ENCODE measurements at regions not wholly inside any gene's neighbourhood (a gene's known extent, or its start where the extent isn't known, plus 50 kb on each side); places are given as distances from the start of the nearest gene placed in this dataset.

DNA sequence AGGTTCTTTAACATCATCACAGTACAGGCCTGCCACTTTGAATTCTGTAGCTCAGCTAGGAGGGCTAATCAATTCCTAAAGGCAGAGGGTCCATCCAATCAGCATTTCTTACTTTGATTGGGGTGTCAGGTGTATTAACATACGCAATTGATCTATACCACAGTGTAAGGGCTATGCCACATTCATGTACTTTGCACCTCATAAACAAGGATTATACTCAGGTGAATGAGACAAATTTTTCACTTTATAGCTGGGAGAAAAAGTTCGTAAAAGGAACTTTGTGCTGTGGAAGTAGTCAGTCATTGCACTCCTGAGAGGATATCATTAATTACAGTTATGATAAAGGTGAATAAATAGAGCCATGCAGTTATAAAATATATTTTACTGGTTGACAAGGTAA is 119.9 kb upstream of the AHR start:
- Histone ChIP-seq H3K27ac (no peak overlapping the region), H3K27me3 (no peaks in the 10 kb centered on the region)
- 20 to 76% methylated on average over 2 of the region's 2 CpGs for WGBS, 2 donors

DNA sequence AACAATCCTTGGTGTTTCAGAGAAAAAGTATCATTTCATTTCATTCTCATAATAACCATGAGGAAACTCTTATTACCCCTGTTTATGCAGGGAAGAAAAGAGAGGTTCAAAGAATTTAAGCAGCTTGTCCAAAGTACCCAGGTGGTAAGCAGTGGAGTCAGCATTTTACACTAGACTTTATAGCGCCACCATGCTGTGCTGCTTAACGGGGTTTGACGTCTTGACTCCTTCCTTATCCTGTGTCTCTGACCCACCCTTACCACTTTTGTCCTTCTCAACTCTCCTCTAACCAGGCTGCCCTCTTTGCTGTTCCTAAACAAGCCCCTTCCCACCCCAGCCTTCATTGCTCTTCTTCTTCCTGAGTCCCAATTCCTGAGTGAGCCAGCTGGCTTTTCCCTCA is 117.0 kb upstream of the AHR start:
- Histone ChIP-seq H3K27me3 (no peaks in the 10 kb centered on the region), H3K4me1 (peaks cover 0 to 24% (median 22%) of the 10 kb centered on the region in 4 donors), H3K9me3 (no peaks in the 10 kb centered on the region), H3K27ac (no peak overlapping the region), H3K36me3 (no peaks in the 10 kb centered on the region), H3K4me3 (no peak overlapping the region)
- intact Hi-C loops (cut with DNase I): no loop called here
- no peak for DNase-seq
- TF ChIP-seq, protein P1, sequence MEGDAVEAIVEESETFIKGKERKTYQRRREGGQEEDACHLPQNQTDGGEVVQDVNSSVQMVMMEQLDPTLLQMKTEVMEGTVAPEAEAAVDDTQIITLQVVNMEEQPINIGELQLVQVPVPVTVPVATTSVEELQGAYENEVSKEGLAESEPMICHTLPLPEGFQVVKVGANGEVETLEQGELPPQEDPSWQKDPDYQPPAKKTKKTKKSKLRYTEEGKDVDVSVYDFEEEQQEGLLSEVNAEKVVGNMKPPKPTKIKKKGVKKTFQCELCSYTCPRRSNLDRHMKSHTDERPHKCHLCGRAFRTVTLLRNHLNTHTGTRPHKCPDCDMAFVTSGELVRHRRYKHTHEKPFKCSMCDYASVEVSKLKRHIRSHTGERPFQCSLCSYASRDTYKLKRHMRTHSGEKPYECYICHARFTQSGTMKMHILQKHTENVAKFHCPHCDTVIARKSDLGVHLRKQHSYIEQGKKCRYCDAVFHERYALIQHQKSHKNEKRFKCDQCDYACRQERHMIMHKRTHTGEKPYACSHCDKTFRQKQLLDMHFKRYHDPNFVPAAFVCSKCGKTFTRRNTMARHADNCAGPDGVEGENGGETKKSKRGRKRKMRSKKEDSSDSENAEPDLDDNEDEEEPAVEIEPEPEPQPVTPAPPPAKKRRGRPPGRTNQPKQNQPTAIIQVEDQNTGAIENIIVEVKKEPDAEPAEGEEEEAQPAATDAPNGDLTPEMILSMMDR (IDR thresholded peaks at IDR 0.05): no peak
- no peak for TF ChIP-seq POLR2AphosphoS5 (IDR thresholded peaks at IDR 0.05)
- no peak for TF ChIP-seq EP300 (IDR thresholded peaks at IDR 0.05)
- TF ChIP-seq POLR2A (IDR thresholded peaks at IDR 0.05): no peak
- 86 to 95% methylated on average over 3 of the region's 3 CpGs for WGBS, 2 donors

More for the DNA sequence above, 119.9 kb upstream of the AHR start:
- no peak for DNase-seq
- Histone ChIP-seq H3K36me3 (no peaks in the 10 kb centered on the region), H3K4me3 (no peak overlapping the region), H3K9me3 (no peaks in the 10 kb centered on the region), H3K4me1 (peaks cover 0 to 4% (median under 1%) of the 10 kb centered on the region in 4 donors)
- TF ChIP-seq EP300 (IDR thresholded peaks at IDR 0.05): no peak
- TF ChIP-seq POLR2AphosphoS5 (IDR thresholded peaks at IDR 0.05): no peak
- no peak for TF ChIP-seq POLR2A (IDR thresholded peaks at IDR 0.05)
- TF ChIP-seq, protein P1 (IDR thresholded peaks at IDR 0.05): no peak
- intact Hi-C loops (cut with DNase I): no loop called here

DNA sequence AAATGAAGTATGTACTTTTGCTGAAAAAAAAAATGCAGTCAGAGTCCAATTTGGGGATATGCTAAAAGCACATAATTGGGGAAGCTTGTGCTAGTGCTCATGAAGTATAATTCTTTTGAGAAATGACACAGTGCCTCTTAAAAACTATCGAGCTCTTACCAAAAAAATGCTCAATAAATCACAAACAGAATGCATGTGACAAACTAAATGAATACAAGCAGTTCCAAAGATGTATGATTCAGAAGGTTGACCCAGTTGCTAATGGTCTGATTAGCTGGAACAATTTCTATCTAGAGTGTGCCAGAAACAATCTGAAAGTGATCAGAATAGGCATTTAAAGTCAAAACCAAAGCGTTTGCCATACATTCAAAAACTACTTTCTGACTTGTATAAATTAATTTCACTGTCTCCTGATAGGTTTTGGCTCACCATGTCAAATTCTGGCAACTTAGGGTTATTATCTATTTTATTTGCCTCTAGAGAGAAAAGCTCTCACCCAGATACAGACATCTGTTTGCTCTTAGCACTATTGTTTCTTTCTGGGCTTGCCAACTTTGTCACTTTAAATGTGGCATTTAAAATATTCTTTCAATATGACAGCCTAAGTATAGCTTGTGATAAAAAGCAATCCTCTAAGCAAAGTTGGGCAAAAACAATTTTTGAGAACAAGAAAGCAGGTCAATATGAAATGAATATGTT is 114.7 kb upstream of the AHR start:
- no peak overlapping the region for H3K4me3 ChIP-seq
- H3K27ac ChIP-seq: no peak overlapping the region
- no peak for DNase-seq
- no peaks in the 10 kb centered on the region for H3K27me3 ChIP-seq
- intact Hi-C loops (cut with DNase I): no loop called here
- TF ChIP-seq EP300 (IDR thresholded peaks at IDR 0.05): no peak
- no peaks in the 10 kb centered on the region for H3K9me3 ChIP-seq
- WGBS, 2 donors: 74 to 80% methylated on average over 2 of the region's 2 CpGs
- H3K36me3 ChIP-seq: no peaks in the 10 kb centered on the region
- peaks cover 0 to 24% (median 22%) of the 10 kb centered on the region in 4 donors for H3K4me1 ChIP-seq

DNA sequence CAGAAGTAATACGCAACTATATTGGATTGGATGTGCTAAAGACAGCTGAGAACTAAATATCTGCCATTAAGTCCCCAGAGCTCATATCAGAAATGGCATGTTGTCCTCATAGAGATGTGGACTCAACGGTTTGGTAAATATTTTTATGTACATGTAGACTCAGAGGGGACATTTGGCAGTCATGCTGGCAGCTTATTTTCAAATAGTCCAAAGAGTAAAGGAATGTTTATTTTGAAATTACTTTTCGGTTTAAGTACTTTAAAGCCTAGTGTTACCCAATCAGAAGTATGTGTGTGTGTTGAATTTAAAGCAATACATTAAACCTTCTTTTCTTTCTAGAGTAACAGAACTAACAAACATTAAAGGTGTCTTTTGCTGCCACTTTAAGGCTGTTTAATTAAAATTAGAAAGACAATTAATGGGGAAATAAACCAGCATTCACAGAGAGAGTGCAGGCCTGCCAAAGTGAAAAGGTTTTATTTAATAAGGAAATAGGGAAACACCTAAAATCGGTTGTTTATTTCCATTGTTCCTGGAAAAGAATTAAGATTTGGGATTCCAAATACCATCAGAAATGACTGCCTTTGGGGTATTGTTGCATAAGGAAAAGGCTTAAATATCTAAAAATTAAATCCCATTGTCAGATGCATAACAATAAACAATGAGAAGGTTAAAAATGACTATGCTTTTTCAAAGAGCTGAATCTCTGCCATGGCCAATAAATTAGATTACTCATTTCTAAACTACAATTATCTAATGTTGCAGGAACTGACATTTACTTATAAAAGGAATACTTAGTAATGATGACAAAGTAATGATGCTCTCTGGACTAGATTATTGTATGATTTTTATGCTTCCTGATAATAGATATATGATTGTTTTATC is 113.4 kb upstream of the AHR start:
- TF ChIP-seq POLR2A (IDR thresholded peaks at IDR 0.05) (no peak), EP300 (IDR thresholded peaks at IDR 0.05) (no peak), POLR2AphosphoS5 (IDR thresholded peaks at IDR 0.05) (no peak)
- TF ChIP-seq, protein P1 (IDR thresholded peaks at IDR 0.05): no peak
- no peaks in the 10 kb centered on the region for H3K27me3 ChIP-seq
- peak overlapping the region in 1 of 4 donors; percentile 12 for H3K27ac ChIP-seq
- WGBS, 2 donors: 60 to 78% methylated on average over 4 of the region's 4 CpGs
- peaks cover 0 to 24% (median 22%) of the 10 kb centered on the region in 4 donors for H3K4me1 ChIP-seq
- no peak for DNase-seq
- no peak overlapping the region for H3K4me3 ChIP-seq
- no peaks in the 10 kb centered on the region for H3K36me3 ChIP-seq
- H3K9me3 ChIP-seq: no peaks in the 10 kb centered on the region
- intact Hi-C loops (cut with DNase I): no loop called here

DNA sequence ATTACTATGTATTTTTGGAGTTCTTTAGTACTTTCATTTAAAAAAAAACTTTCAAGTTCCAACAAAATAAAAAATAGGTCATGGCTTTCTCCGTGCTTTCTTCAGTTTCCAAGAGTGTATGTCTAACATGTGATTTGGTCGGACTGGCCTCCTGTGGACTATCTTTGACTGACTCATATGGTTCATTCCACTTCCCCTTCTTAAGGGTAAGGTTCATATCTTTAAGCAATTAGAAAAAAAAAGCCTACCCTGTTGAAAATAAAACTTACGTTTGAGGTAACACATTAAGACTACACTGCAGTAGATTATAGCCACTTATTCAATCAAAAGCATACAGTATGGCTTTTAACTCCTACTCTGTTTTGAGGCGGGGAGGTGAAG is 112.8 kb upstream of the AHR start:
- no peaks in the 10 kb centered on the region for H3K9me3 ChIP-seq
- 43 to 57% methylated on average over 4 of the region's 4 CpGs for WGBS, 2 donors
- DNase-seq: no peak
- no peak overlapping the region for H3K4me3 ChIP-seq
- H3K27ac ChIP-seq: no peak overlapping the region
- TF ChIP-seq POLR2A (IDR thresholded peaks at IDR 0.05) (no peak), POLR2AphosphoS5 (IDR thresholded peaks at IDR 0.05) (no peak), EP300 (IDR thresholded peaks at IDR 0.05) (no peak)
- TF ChIP-seq, protein P1 (IDR thresholded peaks at IDR 0.05): no peak
- no peaks in the 10 kb centered on the region for H3K36me3 ChIP-seq
- H3K4me1 ChIP-seq: peaks cover 0 to 24% (median 22%) of the 10 kb centered on the region in 4 donors
- intact Hi-C loops (cut with DNase I): no loop called here
- no peaks in the 10 kb centered on the region for H3K27me3 ChIP-seq

All from sigmoid colon (tissue), 6 donors.